ENCODE measurements at regions not wholly inside any gene's neighbourhood (a gene's known extent, or its start where the extent isn't known, plus 50 kb on each side); places are given as distances from the start of the nearest gene placed in this dataset.
A peak's percentile ranks its signal among the peaks of the same experiment; 100 is the strongest.

- no peak for DNase-seq (ENCODE audit: low spot score)
Measured at GRCh38 chr12:24603371-24603770, 345.5 kb downstream of the BCAT1 start.

- DNase-seq (ENCODE audit: low spot score) = peak; percentile 3
Measured at GRCh38 chr12:24600996-24601395, 347.9 kb downstream of the BCAT1 start.

DNA sequence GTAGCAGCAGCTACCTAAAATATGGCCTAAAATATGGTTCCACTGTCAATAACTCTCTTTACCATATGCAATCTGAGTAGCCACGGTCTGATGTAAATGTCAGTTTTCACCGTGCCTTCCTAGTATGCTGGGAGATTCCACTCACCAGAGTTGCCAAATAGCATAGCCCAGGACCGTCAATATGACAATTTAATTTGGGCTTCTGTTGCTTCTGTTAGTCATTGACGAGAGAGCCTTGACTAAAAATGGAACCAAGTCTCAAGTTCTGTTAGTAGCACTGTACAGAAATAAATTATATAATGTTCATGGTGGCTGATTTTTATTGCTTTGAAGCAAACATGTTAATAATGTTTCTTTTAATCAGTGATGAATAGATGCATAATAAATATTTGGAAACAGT is 348.4 kb downstream of the BCAT1 start:
- DNase-seq (ENCODE audit: low spot score) = no peak

DNA sequence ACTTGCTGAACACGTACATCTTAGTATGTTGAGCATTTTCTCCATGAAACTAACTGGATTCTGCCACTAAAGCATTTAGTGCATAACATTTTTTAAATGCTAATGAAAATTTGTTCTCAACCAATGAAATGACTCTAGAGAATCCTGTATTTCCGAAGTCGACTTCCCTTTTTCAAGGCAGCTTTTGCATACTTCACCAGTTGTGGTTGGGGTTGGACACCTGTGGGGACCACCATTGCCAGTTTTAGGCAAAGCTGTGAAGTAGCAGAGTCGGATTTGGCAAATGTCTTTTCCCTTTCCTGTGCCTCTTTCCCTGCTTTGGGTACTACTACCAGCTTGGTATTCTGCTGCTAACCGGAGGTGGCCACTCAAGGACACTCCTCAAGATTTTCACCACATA is 349.2 kb downstream of the BCAT1 start:
- no peak for DNase-seq (ENCODE audit: low spot score)

DNA sequence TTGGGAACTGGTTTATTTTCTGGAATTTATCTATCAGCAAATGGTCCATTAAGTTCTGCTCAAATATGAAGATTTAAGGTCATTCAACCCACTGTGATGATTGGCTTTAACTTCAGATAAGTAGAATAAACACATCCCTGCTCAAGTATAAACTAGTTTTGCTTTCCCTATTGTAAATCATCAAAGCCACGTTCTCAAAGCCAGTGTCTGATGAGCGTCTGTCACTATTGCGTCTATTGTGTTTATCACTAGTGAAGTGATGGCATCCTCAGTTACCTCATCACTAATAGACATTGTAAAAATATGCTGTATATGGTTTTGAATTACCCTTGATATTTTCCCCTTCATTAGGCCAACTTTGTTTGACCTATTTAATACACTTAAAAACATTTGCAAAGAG is 351.3 kb downstream of the BCAT1 start:
- no peak for DNase-seq (ENCODE audit: low spot score)

GRCh38 chr12:24596768-24597388 is 352.0 kb downstream of the BCAT1 start:
- peak; percentile 4 for DNase-seq (ENCODE audit: low spot score)

GRCh38 chr12:24595652-24596235 is 353.2 kb downstream of the BCAT1 start:
- DNase-seq (ENCODE audit: low spot score) = no peak

- DNase-seq (ENCODE audit: low spot score) = no peak
Measured at GRCh38 chr12:24591715-24592440, 357.0 kb downstream of the BCAT1 start.

DNA sequence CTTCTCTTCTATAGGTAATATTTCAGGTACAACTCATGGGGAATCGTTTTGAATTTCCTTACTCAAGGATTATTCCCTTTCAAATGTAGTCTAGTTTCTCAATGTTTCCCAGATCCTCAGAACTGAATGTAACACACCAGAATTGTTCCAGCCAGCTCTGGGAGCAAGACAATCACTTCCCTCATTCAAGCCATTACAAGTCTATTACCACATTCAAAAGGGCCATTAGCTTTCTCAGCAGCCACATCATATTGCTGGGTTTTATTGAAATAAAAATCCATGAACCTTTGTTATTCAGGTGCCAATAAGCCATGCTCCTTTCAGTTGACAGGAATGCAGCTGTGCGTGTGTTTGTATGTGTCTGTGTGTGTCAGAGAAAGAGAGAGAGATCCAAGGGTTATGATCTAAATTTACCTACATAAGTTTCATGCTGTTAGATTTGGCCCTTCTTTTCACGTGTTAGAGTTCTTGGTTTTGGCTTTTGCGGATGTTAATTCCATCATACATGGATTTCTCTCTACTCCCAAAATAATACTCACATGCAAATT is 357.7 kb downstream of the BCAT1 start:
- DNase-seq (ENCODE audit: low spot score) = no peak

- no peak for DNase-seq (ENCODE audit: low spot score)
Measured at GRCh38 chr12:24586293-24586692, 362.6 kb downstream of the BCAT1 start.

- DNase-seq (ENCODE audit: low spot score) = no peak
Measured at GRCh38 chr12:24584032-24584675, 364.7 kb downstream of the BCAT1 start.

DNA sequence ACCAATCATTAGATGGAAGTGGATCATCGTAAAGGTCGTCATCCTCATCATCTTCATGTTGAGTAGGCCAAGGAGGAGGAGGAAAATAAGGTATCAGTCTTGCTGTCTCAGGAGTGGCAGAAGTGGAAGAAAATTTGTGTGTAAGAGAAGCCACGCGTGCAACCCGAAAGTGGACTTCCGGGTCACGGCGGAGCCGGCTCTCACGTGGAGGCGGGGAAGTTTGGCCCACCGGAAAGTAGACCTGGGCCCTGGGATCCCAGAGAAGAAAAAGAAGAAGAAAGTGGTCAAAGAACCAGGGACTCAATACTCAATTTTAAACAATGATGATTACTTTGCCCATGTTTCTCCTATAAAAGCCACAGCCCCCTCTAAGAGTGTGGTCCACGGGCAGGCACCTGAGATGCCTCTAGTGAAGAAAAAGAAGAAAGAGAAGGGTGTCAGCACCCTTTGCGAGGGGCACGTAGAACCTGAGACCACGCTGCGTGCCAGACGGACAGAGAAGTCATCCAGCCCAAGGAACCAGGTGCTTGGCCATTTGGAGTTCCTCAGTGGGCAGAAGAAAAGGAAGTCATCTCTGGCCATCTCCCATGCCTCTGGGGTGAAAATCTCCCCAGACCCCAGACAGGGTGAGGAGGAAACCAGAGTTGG is 365.8 kb downstream of the BCAT1 start:
- no peak for DNase-seq (ENCODE audit: low spot score)

DNA sequence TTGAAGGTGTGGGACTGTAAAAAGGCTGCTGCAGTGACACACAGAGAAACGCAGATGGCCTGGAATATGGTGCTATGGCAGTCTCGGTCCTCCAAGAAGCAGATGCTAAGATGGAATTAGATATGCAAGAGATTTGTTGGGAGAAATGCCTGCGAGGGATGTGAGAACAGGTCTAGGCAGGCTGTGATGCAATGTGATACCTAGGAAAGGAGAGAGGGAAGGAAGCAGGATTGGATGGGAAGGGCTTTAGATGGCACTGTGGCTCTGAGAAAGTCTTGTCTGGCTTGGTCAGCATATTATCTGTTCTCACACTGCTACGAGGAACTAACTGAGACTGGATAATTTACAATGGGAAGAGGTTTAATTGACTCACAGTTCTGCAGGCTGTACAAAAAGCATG is 374.4 kb downstream of the BCAT1 start:
- DNase-seq (ENCODE audit: low spot score) = no peak

DNA sequence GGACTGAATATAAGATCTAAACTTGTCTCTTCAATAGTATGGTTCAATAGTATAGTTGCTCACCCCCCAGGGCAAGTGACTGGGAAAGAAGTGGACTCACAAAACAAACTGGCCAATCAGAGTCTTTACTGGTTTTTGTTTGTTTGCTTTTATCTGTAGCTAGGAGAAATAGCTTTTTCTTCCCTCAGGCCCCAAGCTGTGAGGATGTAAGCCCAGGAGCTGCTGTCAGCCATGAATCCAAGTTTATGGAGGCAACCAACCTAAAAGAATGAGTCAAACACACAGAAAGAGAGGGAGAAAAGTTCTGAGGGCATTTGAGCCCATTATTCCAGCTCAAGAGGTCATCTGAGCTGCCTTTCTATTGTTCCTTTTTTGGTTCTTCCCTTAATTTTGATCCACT is 375.3 kb downstream of the BCAT1 start:
- DNase-seq (ENCODE audit: low spot score) = no peak

- no peak for DNase-seq (ENCODE audit: low spot score)
Measured at GRCh38 chr12:24565300-24565699, 383.6 kb downstream of the BCAT1 start.

DNA sequence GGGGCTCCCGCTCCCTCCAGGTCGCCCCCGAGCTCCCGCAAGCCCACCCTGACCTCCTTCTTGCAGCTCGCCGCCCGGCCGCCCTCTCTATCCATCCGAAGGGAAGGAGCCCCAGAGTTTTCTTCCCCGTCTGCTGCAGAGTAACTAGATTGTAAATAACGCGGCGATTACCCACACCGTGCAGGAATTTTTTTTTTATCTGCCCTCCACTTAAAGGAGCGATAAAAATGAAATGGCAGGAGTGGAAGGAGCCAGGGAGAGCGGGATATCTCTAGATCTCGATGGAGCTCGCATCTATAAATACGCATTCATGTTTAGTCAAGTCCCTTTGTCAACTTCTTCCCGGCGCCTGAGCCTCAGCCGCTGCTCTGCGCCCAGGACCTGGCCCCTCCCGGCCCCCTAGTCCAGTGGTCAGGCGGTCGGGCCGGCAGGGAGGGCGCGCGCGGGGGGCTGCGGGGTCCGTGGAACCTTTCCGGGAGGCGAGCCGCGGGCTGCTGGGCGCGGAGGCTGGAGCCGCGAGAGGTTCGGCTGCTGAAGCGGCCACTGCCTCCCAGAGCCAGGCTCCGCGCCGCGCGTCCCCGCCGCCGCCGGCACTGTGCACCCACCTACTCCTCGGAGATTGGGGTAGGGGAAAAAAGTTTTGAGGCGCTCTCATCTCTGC is 386.0 kb downstream of the BCAT1 start:
- DNase-seq (ENCODE audit: low spot score) = peak; percentile 19

DNA sequence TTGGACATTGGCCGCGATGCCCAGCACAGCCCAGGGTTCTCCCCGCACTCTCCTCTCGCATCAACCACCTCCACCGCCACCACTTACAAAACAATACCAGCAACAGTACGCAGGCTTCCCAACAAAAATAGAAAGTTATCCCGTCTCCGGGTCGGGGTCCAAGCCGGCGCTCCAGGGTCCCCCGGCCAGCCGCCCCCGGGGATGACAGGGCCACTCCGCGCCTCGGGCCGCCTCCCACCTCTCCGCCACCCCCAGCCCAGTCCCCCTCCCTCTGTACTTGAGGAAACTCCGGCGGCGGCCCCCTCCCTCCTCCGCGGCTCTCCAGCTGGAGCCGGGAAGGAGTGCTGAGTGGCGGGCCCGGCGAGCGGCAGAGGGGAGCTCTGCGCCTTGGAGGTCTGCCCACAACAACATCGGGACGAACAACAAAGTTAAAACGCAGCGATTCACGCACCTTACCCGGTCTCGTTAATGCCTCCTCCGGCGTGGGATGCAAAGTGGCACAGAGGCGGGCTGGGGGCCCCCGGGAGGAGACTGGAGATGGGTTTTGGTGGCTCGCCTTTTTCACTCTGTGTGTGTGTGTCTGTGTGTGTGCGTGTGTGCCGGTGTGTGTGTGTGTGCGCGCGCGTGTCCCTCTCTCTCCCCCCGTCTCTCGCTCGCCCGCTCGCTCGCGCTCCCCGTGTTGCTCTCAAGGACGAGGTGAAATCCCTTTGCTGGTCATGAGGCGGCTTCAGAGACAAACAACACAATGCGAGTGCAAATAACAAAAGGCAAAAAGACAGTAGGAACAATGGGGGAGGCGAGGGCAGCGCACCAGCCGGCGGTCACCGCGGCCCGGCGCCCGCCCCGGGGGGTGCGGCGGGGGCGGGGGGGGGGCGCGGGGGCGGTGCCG is 386.8 kb downstream of the BCAT1 start:
- peak; percentile 17 for DNase-seq (ENCODE audit: low spot score)

DNA sequence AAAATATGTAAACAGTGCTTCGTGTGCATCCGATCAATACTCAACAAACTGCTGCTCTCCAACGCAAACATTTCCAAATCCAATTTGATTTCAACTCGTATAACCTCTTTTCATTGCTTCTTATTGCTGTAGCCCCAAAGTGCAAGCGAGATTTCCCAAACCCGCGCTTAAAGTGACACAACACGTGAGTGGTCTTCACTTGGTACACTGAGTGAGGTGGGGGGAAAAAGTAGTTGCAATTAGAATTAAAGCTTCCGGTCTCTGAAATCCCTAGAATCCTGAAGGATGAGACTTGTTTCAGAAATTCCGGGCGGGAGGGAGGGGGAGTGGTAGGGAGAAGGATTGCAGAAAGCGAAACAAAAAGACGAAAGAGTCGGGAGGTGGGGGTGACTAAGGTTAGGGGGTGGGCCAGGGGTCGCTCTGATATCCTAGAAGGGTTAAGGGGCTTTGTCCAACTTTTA is 387.5 kb downstream of the BCAT1 start:
- peak; percentile 15 for DNase-seq (ENCODE audit: low spot score)

DNA sequence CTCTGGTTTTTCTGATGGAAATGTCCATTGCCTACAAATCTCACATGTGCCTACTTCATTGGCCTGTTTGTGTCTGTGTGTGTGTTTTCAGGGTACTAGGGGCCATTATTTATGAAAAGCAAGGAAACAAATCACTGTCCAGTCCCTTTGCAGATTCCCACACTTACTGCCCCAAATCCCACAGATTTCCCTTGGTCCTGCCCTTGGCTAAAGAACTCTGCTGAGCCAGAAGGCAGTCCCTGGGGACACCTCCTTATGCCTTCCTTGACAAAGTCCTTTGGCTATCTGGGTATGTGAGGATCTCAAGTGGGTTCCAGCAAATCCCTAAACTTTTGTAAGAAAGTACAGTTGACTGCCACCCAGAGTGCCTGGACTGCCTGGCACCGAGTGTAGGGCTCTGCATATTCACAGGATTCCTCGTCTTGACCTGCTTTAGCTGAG is 388.1 kb downstream of the BCAT1 start:
- DNase-seq (ENCODE audit: low spot score) = no peak

GRCh38 chr12:24560192-24560775 is 388.6 kb downstream of the BCAT1 start:
- no peak for DNase-seq (ENCODE audit: low spot score)

Measured in AG08395 (cell line).